Suprapubic skin (tissue), 4 donors: ENCODE measurements at regions not wholly inside any gene's neighbourhood (a gene's known extent, or its start where the extent isn't known, plus 50 kb on each side); places are given as distances from the start of the nearest gene placed in this dataset.

Source experiments
- DNase-seq, 2 donors: peaks; one replicate each; pipeline ENCODE4 v3.0.0-alpha.2; 2019; ENCODE audit warnings: low spot score in 2 of 2
- H3K27ac ChIP-seq: fragments of 200-600 bp; sonication (generic); one replicate; pipeline ENCODE4 v1.5.1; 2019
- H3K27me3 ChIP-seq: fragments of 200-600 bp; sonication (generic); one replicate; pipeline ENCODE4 v1.5.1; 2019
- H3K36me3 ChIP-seq: fragments of 200-600 bp; sonication (generic); one replicate; pipeline ENCODE4 v1.5.1; 2019
- H3K4me1 ChIP-seq: fragments of 200-600 bp; sonication (generic); one replicate; pipeline ENCODE4 v1.5.1; 2019
- H3K4me3 ChIP-seq: fragments of 200-600 bp; sonication (generic); one replicate; pipeline ENCODE4 v1.5.1; 2019; ENCODE audit warnings: mild to moderate bottlenecking
- H3K9me3 ChIP-seq: fragments of 200-600 bp; sonication (generic); one replicate; pipeline ENCODE4 v1.5.1; 2019
- CTCF ChIP-seq, 2 donors: fragments of 200-600 bp in 1 of 2; fragments of 450-650 bp in 1 of 2; sonication (generic) in 1 of 2; IDR thresholded peaks; one replicate each; pipeline ENCODE4 v1.5.1; 2016 to 2019; ENCODE audit warnings: antibody characterized with exemption in 2 of 2, mild to moderate bottlenecking in 1 of 2, moderate library complexity in 1 of 2
- EP300 ChIP-seq: sonication (generic); formaldehyde crosslinking; IDR thresholded peaks from one replicate; pipeline ENCODE4 v1.6.1; 2017; ENCODE audit warnings: antibody characterized with exemption
- POLR2A ChIP-seq, 2 donors: fragments of 450-650 bp; IDR thresholded peaks; one replicate each; pipeline ENCODE4 v1.6.1; 2017; ENCODE audit warnings: antibody characterized with exemption in 2 of 2, mild to moderate bottlenecking in 2 of 2, moderate library complexity in 2 of 2
- POLR2AphosphoS5 ChIP-seq, 3 donors: sonication (generic); formaldehyde crosslinking; IDR thresholded peaks; one replicate each; pipeline ENCODE4 v1.6.1; 2017; ENCODE audit warnings: antibody characterized with exemption in 3 of 3
- WGBS: methylation state at CpG from one replicate; pipeline ENCODE4 v1.1.5; 2018; 5-methylcytosine and 5-hydroxymethylcytosine counted together

DNA sequence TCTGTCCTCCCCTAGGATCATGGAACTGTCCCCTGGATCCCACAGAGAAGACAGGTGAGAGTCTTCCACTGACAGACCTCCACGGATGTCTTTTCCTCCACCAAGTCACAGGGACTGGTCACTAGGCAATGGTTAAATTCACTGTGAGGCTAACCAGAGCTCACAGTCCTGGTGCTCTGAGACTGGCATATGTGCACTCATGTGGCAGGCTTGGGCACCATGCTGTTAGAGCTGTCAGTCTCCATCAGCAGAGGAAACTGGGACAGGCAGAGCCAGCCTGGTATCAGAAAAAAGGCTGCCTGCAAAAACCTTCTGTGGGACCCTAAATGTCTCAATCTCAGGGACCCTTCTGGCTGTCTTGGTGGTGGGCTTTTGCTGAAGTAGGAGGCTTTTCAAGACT lies 318.9 kb upstream of the TSPY4 start:
- no CpG with 5 or more reads among the region's 1 CpG for WGBS
- no peaks in the 10 kb centered on the region for H3K4me1 ChIP-seq

GRCh38 chrY:9027729-9028375 lies 309.4 kb upstream of the TSPY4 start:
- no peaks in the 10 kb centered on the region for H3K4me1 ChIP-seq
- no peak overlapping the region for H3K27ac ChIP-seq
- H3K4me3 ChIP-seq: no peak overlapping the region
- no CpG with 5 or more reads among the region's 9 CpGs for WGBS
- H3K27me3 ChIP-seq: no peaks in the 10 kb centered on the region
- H3K36me3 ChIP-seq: no peaks in the 10 kb centered on the region
- no peaks in the 10 kb centered on the region for H3K9me3 ChIP-seq
- DNase-seq: no peak
- no peak for TF ChIP-seq EP300
- TF ChIP-seq POLR2AphosphoS5 (IDR thresholded peaks at IDR 0.05): no peak
- TF ChIP-seq POLR2A (IDR thresholded peaks at IDR 0.05): no peak
- TF ChIP-seq CTCF (IDR thresholded peaks at IDR 0.05): no peak

More for the DNA sequence above, 318.9 kb upstream of the TSPY4 start:
- TF ChIP-seq CTCF (IDR thresholded peaks at IDR 0.05) (no peak), EP300 (no peak), POLR2AphosphoS5 (IDR thresholded peaks at IDR 0.05) (no peak), POLR2A (IDR thresholded peaks at IDR 0.05) (no peak)
- Histone ChIP-seq H3K27me3 (no peaks in the 10 kb centered on the region), H3K36me3 (no peaks in the 10 kb centered on the region), H3K27ac (no peak overlapping the region), H3K4me3 (no peak overlapping the region), H3K9me3 (no peaks in the 10 kb centered on the region)
- DNase-seq: no peak

- no CpG with 5 or more reads among the region's 1 CpG for WGBS
- Histone ChIP-seq H3K9me3 (no peaks in the 10 kb centered on the region), H3K36me3 (no peaks in the 10 kb centered on the region), H3K27me3 (no peaks in the 10 kb centered on the region), H3K4me1 (no peaks in the 10 kb centered on the region), H3K27ac (no peak overlapping the region), H3K4me3 (no peak overlapping the region)
- TF ChIP-seq POLR2AphosphoS5 (IDR thresholded peaks at IDR 0.05) (no peak), EP300 (no peak), POLR2A (IDR thresholded peaks at IDR 0.05) (no peak), CTCF (IDR thresholded peaks at IDR 0.05) (no peak)
- no peak for DNase-seq
Observed at GRCh38 chrY:9029929-9030328, 307.3 kb upstream of the TSPY4 start.

GRCh38 chrY:9034217-9034616 lies 303.0 kb upstream of the TSPY4 start:
- H3K4me1 ChIP-seq: no peaks in the 10 kb centered on the region
- H3K9me3 ChIP-seq: no peaks in the 10 kb centered on the region
- no CpG with 5 or more reads among the region's 3 CpGs for WGBS
- H3K27me3 ChIP-seq: no peaks in the 10 kb centered on the region
- no peak overlapping the region for H3K4me3 ChIP-seq
- no peaks in the 10 kb centered on the region for H3K36me3 ChIP-seq
- DNase-seq: no peak
- TF ChIP-seq POLR2A (IDR thresholded peaks at IDR 0.05): no peak
- TF ChIP-seq EP300: no peak
- TF ChIP-seq POLR2AphosphoS5 (IDR thresholded peaks at IDR 0.05): no peak
- no peak for TF ChIP-seq CTCF (IDR thresholded peaks at IDR 0.05)
- no peak overlapping the region for H3K27ac ChIP-seq

GRCh38 chrY:9035246-9035645 lies 302.0 kb upstream of the TSPY4 start:
- Histone ChIP-seq H3K36me3 (no peaks in the 10 kb centered on the region), H3K27ac (no peak overlapping the region), H3K4me1 (no peaks in the 10 kb centered on the region), H3K27me3 (no peaks in the 10 kb centered on the region), H3K9me3 (no peaks in the 10 kb centered on the region), H3K4me3 (no peak overlapping the region)
- no peak for DNase-seq
- WGBS: no CpG with 5 or more reads among the region's 3 CpGs
- no peak for TF ChIP-seq EP300
- no peak for TF ChIP-seq CTCF (IDR thresholded peaks at IDR 0.05)
- TF ChIP-seq POLR2A (IDR thresholded peaks at IDR 0.05): no peak
- no peak for TF ChIP-seq POLR2AphosphoS5 (IDR thresholded peaks at IDR 0.05)
